GM23338 (cell line): ENCODE measurements at regions not wholly inside any gene's neighbourhood (a gene's known extent, or its start where the extent isn't known, plus 50 kb on each side); places are given as distances from the start of the nearest gene placed in this dataset.

Source experiments
- ATAC-seq: fragments of 200-7000 bp; cut with Tn5 transposase; 3 replicates; pipeline ENCODE4 v1.9.1; 2020
- DNase-seq: peaks from one replicate; pipeline ENCODE4 v3.0.0-alpha.2; 2015; ENCODE audit warnings: low spot score
- H2AFZ ChIP-seq: fragments of 200-600 bp; sonication (generic); 2 replicates; pipeline ENCODE4 v1.8.0; 2016; ENCODE audit warnings: antibody characterized with exemption, mild to moderate bottlenecking, moderate library complexity
- H3F3A ChIP-seq: fragments of 200-600 bp; sonication (generic); replicated peaks from 2 replicates; pipeline ENCODE4 v1.8.0; 2017; ENCODE audit warnings: antibody characterized with exemption, mixed run types, low read depth
- H3K27ac ChIP-seq: fragments of 200-600 bp; sonication (generic); 2 replicates; pipeline ENCODE4 v1.6.1; 2016; ENCODE audit warnings: low read depth
- H3K27me3 ChIP-seq: fragments of 200-600 bp; sonication (generic); 2 replicates; pipeline ENCODE4 v1.8.0; 2016; ENCODE audit warnings: mild to moderate bottlenecking, mixed run types, moderate library complexity; ENCODE audit not compliant: insufficient read depth
- H3K36me3 ChIP-seq: fragments of 200-600 bp; sonication (generic); 2 replicates; pipeline ENCODE4 v1.8.0; 2016; ENCODE audit warnings: mild to moderate bottlenecking; ENCODE audit not compliant: insufficient read depth
- H3K4me1 ChIP-seq: fragments of 200-600 bp; sonication (generic); 2 replicates; pipeline ENCODE4 v1.8.0; 2016; ENCODE audit warnings: mild to moderate bottlenecking, moderate library complexity; ENCODE audit not compliant: insufficient read depth
- H3K4me2 ChIP-seq: fragments of 200-600 bp; sonication (generic); 2 replicates; pipeline ENCODE4 v1.7.1; 2017; ENCODE audit warnings: mixed run types
- H3K4me3 ChIP-seq: fragments of 200-600 bp; sonication (generic); 2 replicates; pipeline ENCODE4 v1.6.1; 2016; ENCODE audit warnings: mixed run types
- H3K79me2 ChIP-seq: fragments of 200-600 bp; sonication (generic); replicated peaks from 2 replicates; pipeline ENCODE4 v1.8.0; 2017; ENCODE audit warnings: mild to moderate bottlenecking; ENCODE audit not compliant: insufficient read depth
- H3K9me2 ChIP-seq: fragments of 200-600 bp; sonication (generic); 2 replicates; pipeline ENCODE4 v1.8.0; 2017; ENCODE audit not compliant: insufficient read depth
- H4K20me1 ChIP-seq: fragments of 200-600 bp; sonication (generic); replicated peaks from 2 replicates; pipeline ENCODE4 v1.8.0; 2017; ENCODE audit warnings: mild to moderate bottlenecking; ENCODE audit not compliant: insufficient read depth
- H3K27ac Mint-ChIP-seq: 2 replicates; pipeline ENCODE4 v1.8.0; 2020; ENCODE audit warnings: inconsistent platforms, mild to moderate bottlenecking, moderate library complexity, mixed read lengths
- H3K27me3 Mint-ChIP-seq: 3 replicates; pipeline ENCODE4 v1.8.0; 2022; ENCODE audit warnings: low read depth, mild to moderate bottlenecking, moderate library complexity, mixed read lengths, inconsistent platforms; ENCODE audit not compliant: insufficient read depth, poor library complexity
- H3K36me3 Mint-ChIP-seq: 3 replicates; pipeline ENCODE4 v1.8.0; 2021; ENCODE audit warnings: low read depth, mild to moderate bottlenecking, inconsistent platforms, moderate library complexity, mixed read lengths
- H3K4me1 Mint-ChIP-seq: 3 replicates; pipeline ENCODE4 v1.8.0; 2020; ENCODE audit warnings: mild to moderate bottlenecking, inconsistent platforms, mixed read lengths
- H3K4me3 Mint-ChIP-seq: 3 replicates; pipeline ENCODE4 v1.8.0; 2021; ENCODE audit warnings: moderate library complexity, mild to moderate bottlenecking, inconsistent platforms, mixed read lengths
- H3K9me3 Mint-ChIP-seq: 3 replicates; pipeline ENCODE4 v1.8.0; 2020; ENCODE audit warnings: moderate library complexity, mild to moderate bottlenecking, inconsistent platforms, mixed read lengths
- NANOG ChIP-seq: IDR thresholded peaks from 2 replicates; pipeline ENCODE4 v1.6.1; 2016; ENCODE audit warnings: antibody characterized with exemption, borderline replicate concordance
- REST ChIP-seq: IDR thresholded peaks from one replicate; pipeline ENCODE4 v1.6.1; 2018; ENCODE audit warnings: antibody characterized with exemption; ENCODE audit not compliant: unreplicated experiment
- ZNF331 ChIP-seq: fragments of 250-450 bp; sonication (Bioruptor Pico); IDR thresholded peaks from 2 replicates; pipeline ENCODE4 v1.5.0; 2020; ENCODE audit warnings: low read depth, mild to moderate bottlenecking, moderate library complexity
- ZNF462 ChIP-seq: fragments of 250-450 bp; sonication (Bioruptor Pico); IDR thresholded peaks from 2 replicates; pipeline ENCODE4 v1.5.0; 2020; ENCODE audit warnings: mild to moderate bottlenecking, moderate library complexity

GRCh38 chr12:124453419-124454351 is 113.7 kb downstream of the NCOR2 start:
- TF ChIP-seq REST, result no peak
- TF ChIP-seq NANOG, result no peak
- TF ChIP-seq ZNF331, result no peak
- no peak for TF ChIP-seq ZNF462 (CRISPR knock-in tag)
- Histone ChIP-seq H3F3A (no peaks in the 10 kb centered on the region), H3K4me3 (no peak overlapping the region), H3K79me2 (peaks cover 7% of the 10 kb centered on the region), H2AFZ (no peak overlapping the region), H3K4me1 (no peaks in the 10 kb centered on the region), H3K36me3 (no peaks in the 10 kb centered on the region), H3K27ac (no peak overlapping the region), H4K20me1 (peaks cover 8% of the 10 kb centered on the region; the same call in 1 of the 2 replicates), H3K9me2 (no peaks in the 10 kb centered on the region), H3K4me2 (no peak overlapping the region), H3K27me3 (no peaks in the 10 kb centered on the region)
- H3K9me3 Mint-ChIP-seq, result no peaks in the 10 kb centered on the region; the same call in 2 of the 3 replicates
- ATAC-seq, result no peak
- peaks cover 20% of the 10 kb centered on the region for H3K36me3 Mint-ChIP-seq
- peaks cover 7% of the 10 kb centered on the region for H3K27me3 Mint-ChIP-seq
- H3K27ac Mint-ChIP-seq, result no peak overlapping the region
- peaks cover 10% of the 10 kb centered on the region for H3K4me1 Mint-ChIP-seq
- no peak for DNase-seq
- H3K4me3 Mint-ChIP-seq, result no peak overlapping the region
